ENCODE measurements at regions not wholly inside any gene's neighbourhood (a gene's known extent, or its start where the extent isn't known, plus 50 kb on each side); places are given as distances from the start of the nearest gene placed in this dataset.

DNA sequence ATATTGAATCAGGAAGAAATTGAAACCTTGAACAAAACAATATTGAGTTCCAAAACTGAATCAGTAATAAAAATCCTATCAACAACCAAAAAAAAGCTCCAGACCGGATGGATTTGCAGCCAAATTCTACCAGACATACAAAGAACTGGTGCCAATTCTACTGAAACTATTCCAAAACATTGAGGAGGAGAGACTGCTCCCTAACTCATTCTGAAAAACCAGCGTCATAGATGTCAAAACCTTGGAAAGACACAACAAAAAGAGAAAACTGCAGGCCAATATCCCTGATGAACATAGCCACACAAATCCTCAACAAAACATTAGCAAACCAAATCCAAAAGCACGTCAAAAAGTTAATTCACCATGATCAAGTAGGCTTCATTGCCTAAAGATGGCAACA lies 353.8 kb downstream of the TMEM135 start:
- no peak for TF ChIP-seq ZNF274 (IDR thresholded peaks at IDR 0.05; ENCODE audit: low read depth, low read length)
- no peak for TF ChIP-seq POLR2A (IDR thresholded peaks at IDR 0.05; ENCODE audit: borderline replicate concordance, extremely low read depth, insufficient read depth, insufficient read length)

Data from HCT116 (cell line).